K562 (cell line): ENCODE measurements at regions not wholly inside any gene's neighbourhood (a gene's known extent, or its start where the extent isn't known, plus 50 kb on each side); places are given as distances from the start of the nearest gene placed in this dataset.

Experiments
- ATAC-seq: fragments of 200-7000 bp; cut with Tn5 transposase; 3 replicates; pipeline ENCODE4 v1.9.1; 2020; ENCODE audit warnings: moderate library complexity
- BruUV-seq: library from RNA; stranded (reverse); fragments of 400-500 nt; replicated peaks from 2 replicates; lab custom pipeline; 2021; lab: Mats Ljungman, UMichigan
- CTCF ChIA-PET: fragments of 300-600 bp; formaldehyde crosslinking; extraction: SDS; loops from one replicate; lab custom pipeline; 2021; ENCODE audit warnings: low intra/inter-chr PET ratio; lab: Yijun Ruan, JAX
- POLR2A ChIA-PET: fragments of 300-600, 350-650 bp; sonication (Branson Sonifier 250); formaldehyde crosslinking; extraction: SDS; loops from one replicate; lab custom pipeline; 2021; ENCODE audit warnings: antibody characterized with exemption, inconsistent platforms; lab: Yijun Ruan, JAX
- DNase-seq, 4 experiments: peaks; one replicate each; pipeline versions ENCODE4 v3.0.0 to v3.0.0-alpha.2; 2011 to 2018; ENCODE audit warnings: low spot score in 3 of 4, mixed read lengths in 3 of 4; ENCODE audit errors: extremely low read depth in 1 of 4
- FAIRE-seq: peaks from 2 replicates; lab custom pipeline; 2011; peaks lifted over from hg19 to GRCh38; lab: Jason Lieb, UNC
- H2AFZ ChIP-seq: 2 replicates; pipeline ENCODE4 v1.6.0; 2011; ENCODE audit warnings: low read depth, low read length, control low read depth, inconsistent platforms
- H3K27ac ChIP-seq: fragments of 200-600 bp; 3 replicates; pipeline ENCODE4 v1.8.0; 2011; ENCODE audit warnings: low read depth, mild to moderate bottlenecking, control low read depth, inconsistent platforms, low read length, moderate library complexity, mixed read lengths; ENCODE audit errors: extremely low read depth
- H3K27me3 ChIP-seq, 2 experiments: fragments of 300-600 bp in 1 of 2; 2 replicates in 1 of 2; 3 replicates in 1 of 2; pipeline versions ENCODE4 v1.6.0 to v1.8.0; 2011; ENCODE audit warnings: inconsistent platforms in 2 of 2, low read length in 2 of 2, mild to moderate bottlenecking in 1 of 2, mixed read lengths in 1 of 2, moderate library complexity in 1 of 2; ENCODE audit not compliant: control insufficient read depth in 2 of 2, insufficient read depth in 2 of 2
- H3K36me3 ChIP-seq: fragments of 300-600 bp; 3 replicates; pipeline ENCODE4 v1.8.0; 2011; ENCODE audit warnings: mild to moderate bottlenecking, low read length, inconsistent platforms; ENCODE audit not compliant: control insufficient read depth, insufficient read depth
- H3K4me1 ChIP-seq, 2 experiments: fragments of 200-600 bp in 1 of 2; replicated peaks in 1 of 2; 2 replicates in 1 of 2; 3 replicates in 1 of 2; pipeline versions ENCODE4 v1.5.1 to v1.8.0; 2011; ENCODE audit warnings: inconsistent platforms in 2 of 2, low read length in 2 of 2, mild to moderate bottlenecking in 1 of 2, mixed read lengths in 1 of 2, moderate library complexity in 1 of 2; ENCODE audit not compliant: control insufficient read depth in 2 of 2, insufficient read depth in 2 of 2
- H3K4me2 ChIP-seq: 2 replicates; pipeline ENCODE4 v1.6.1; 2011; ENCODE audit warnings: low read length, control low read depth, inconsistent platforms, mixed read lengths; ENCODE audit not compliant: insufficient read depth
- H3K4me3 ChIP-seq: fragments of 200-600 bp; sonication (generic), shearing (Covaris generic); 2 replicates; pipeline ENCODE4 v1.5.1; 2016; ENCODE audit warnings: control low read depth, inconsistent platforms
- H3K79me2 ChIP-seq: fragments of 200-600 bp; 3 replicates; pipeline ENCODE4 v1.8.0; 2011; ENCODE audit warnings: low read length, inconsistent platforms; ENCODE audit not compliant: control insufficient read depth, insufficient read depth
- H3K9ac ChIP-seq, 2 experiments: 2 replicates each; pipeline versions ENCODE4 v1.6.0 to v1.6.1; 2011; ENCODE audit warnings: low read depth in 2 of 2, low read length in 2 of 2, control low read depth in 1 of 2, inconsistent platforms in 1 of 2, mild to moderate bottlenecking in 1 of 2, mixed read lengths in 1 of 2; ENCODE audit not compliant: insufficient read depth in 1 of 2
- H3K9me1 ChIP-seq: one replicate; pipeline ENCODE4 v1.6.0; 2011; ENCODE audit warnings: inconsistent platforms, mild to moderate bottlenecking, low read length, moderate library complexity; ENCODE audit not compliant: control insufficient read depth, insufficient read depth
- H3K9me3 ChIP-seq: replicated peaks from 2 replicates; pipeline ENCODE4 v1.5.1; 2011; ENCODE audit warnings: low read depth, low read length, inconsistent platforms; ENCODE audit not compliant: control insufficient read depth, insufficient read depth
- H4K20me1 ChIP-seq: replicated peaks from 2 replicates; pipeline ENCODE4 v1.6.1; 2011; ENCODE audit warnings: low read length, inconsistent platforms, mixed read lengths; ENCODE audit not compliant: control insufficient read depth, insufficient read depth
- CAMTA2 ChIP-seq: fragments of 250-450 bp; sonication (Bioruptor Pico); conservative IDR thresholded peaks from 2 replicates; pipeline ENCODE4 v1.5.1; 2022
- CBFA2T3 ChIP-seq: fragments of 450-650 bp; IDR thresholded peaks from 2 replicates; pipeline ENCODE4 v1.6.1; 2017
- GMEB1 ChIP-seq: fragments of 250-450 bp; sonication (Bioruptor Pico); IDR thresholded peaks from 2 replicates; pipeline ENCODE4 v1.4.0; 2020; ENCODE audit warnings: mild to moderate bottlenecking
- HINFP ChIP-seq: fragments of 450-650 bp; conservative IDR thresholded peaks from 2 replicates; pipeline ENCODE4 v1.6.1; 2016; ENCODE audit warnings: missing genetic modification characterization, low read depth, mild to moderate bottlenecking, control low read depth, missing compliant biosample characterization
- PHB ChIP-seq: fragments of 250-450 bp; sonication (Bioruptor Pico); IDR thresholded peaks from 2 replicates; pipeline ENCODE4 v1.5.0; 2021
- SFPQ ChIP-seq: fragments of 200-400 bp; formaldehyde crosslinking; IDR thresholded peaks from 2 replicates; pipeline ENCODE4 v1.6.1; 2017; ENCODE audit warnings: mild to moderate bottlenecking, low read depth, low read length, moderate library complexity
- SRSF3 ChIP-seq: fragments of 200-400 bp; formaldehyde crosslinking; IDR thresholded peaks from 2 replicates; pipeline ENCODE4 v1.6.1; 2016; ENCODE audit warnings: mild to moderate bottlenecking, low read length, moderate library complexity; ENCODE audit not compliant: insufficient read depth
- TEAD4 ChIP-seq, 2 experiments: sonication (generic) in 1 of 2; formaldehyde crosslinking in 1 of 2; IDR thresholded peaks; 2 replicates each; pipeline versions ENCODE4 v1.6.1 to v1.8.0; 2012 to 2022; ENCODE audit warnings: borderline replicate concordance in 1 of 2, inconsistent platforms in 1 of 2, low read length in 1 of 2, mild to moderate bottlenecking in 1 of 2, missing genetic modification reagents in 1 of 2
- ZBTB11 ChIP-seq, 3 experiments: fragments of 200-800 bp in 1 of 3; fragments of 250-450 bp in 1 of 3; fragments of 450-650 bp in 1 of 3; sonication (Bioruptor Pico) in 1 of 3; sonication (Bioruptor generic) in 1 of 3; formaldehyde crosslinking in 1 of 3; IDR thresholded peaks; 2 replicates each; pipeline versions ENCODE4 v1.6.1 to v1.8.0; 2016 to 2022; ENCODE audit warnings: mild to moderate bottlenecking in 2 of 3, missing genetic modification characterization in 2 of 3, missing compliant biosample characterization in 1 of 3, moderate library complexity in 1 of 3
- ZNF316 ChIP-seq: fragments of 450-650 bp; IDR thresholded peaks from 2 replicates; pipeline ENCODE4 v1.6.1; 2016
- ZNF766 ChIP-seq: fragments of 200-800 bp; sonication (Bioruptor generic); conservative IDR thresholded peaks from 2 replicates; pipeline ENCODE4 v1.6.1; 2016; ENCODE audit warnings: missing genetic modification characterization, missing compliant biosample characterization
- WGBS: fragments of 100-300 bp; shearing (Covaris generic); methylation state at CpG from one replicate; pipeline ENCODE4 v1.1.6; 2016; ENCODE audit warnings: low coverage, mixed read lengths; ENCODE audit not compliant: insufficient coverage; ENCODE audit errors: missing lambda C conversion rate; 5-methylcytosine and 5-hydroxymethylcytosine counted together
- in situ Hi-C: fragments of 300-500 bp; cut with MboI; formaldehyde crosslinking; loops from 4 replicates; pipeline ENCODE4 v1.15.0; 2018; ENCODE audit warnings: inconsistent platforms, mixed read lengths
- intact Hi-C: fragments of 100-400 bp; cut with micrococcal nuclease; formaldehyde crosslinking; loops from 2 replicates; pipeline ENCODE4 v1.14.2; 2022

GRCh38 chr4:34935739-34936138, 1308.6 kb downstream of the ARAP2 start:
- no peaks in the 10 kb centered on the region for H3K9me3 ChIP-seq
- ATAC-seq (no peak), DNase-seq (no peak), FAIRE-seq (no peak)
- no peaks in the 10 kb centered on the region for H3K79me2 ChIP-seq
- H3K9me1 ChIP-seq: no peaks in the 10 kb centered on the region
- ChIA-PET CTCF (no interaction called here), POLR2A (no interaction called here)
- intact Hi-C loops (no loop called here), in situ Hi-C loops (no loop called here)
- BruUV-seq: no TSS peak
- WGBS: 0% methylated on average over 1 of the region's 1 CpG
- no peak overlapping the region for H3K4me3 ChIP-seq
- H3K36me3 ChIP-seq: no peaks in the 10 kb centered on the region
- no peaks in the 10 kb centered on the region for H3K27me3 ChIP-seq
- no peak overlapping the region for H3K4me2 ChIP-seq
- no peaks in the 10 kb centered on the region for H3K4me1 ChIP-seq
- H4K20me1 ChIP-seq: no peaks in the 10 kb centered on the region
- H2AFZ ChIP-seq: no peak overlapping the region
- no peak overlapping the region for H3K27ac ChIP-seq
- H3K9ac ChIP-seq: no peak overlapping the region
- TF ChIP-seq ZBTB11 (CRISPR knock-in tag; IDR thresholded peaks at IDR 0.05) (no peak), CBFA2T3 (no peak), PHB (no peak), CAMTA2 (no peak), SRSF3 (no peak), HINFP (no peak), ZNF316 (no peak), TEAD4 (IDR thresholded peaks at IDR 0.05; ENCODE audit: low read length) (no peak), TEAD4 (CRISPR knock-in tag; IDR thresholded peaks at IDR 0.05; ENCODE audit: borderline replicate concordance) (no peak), SFPQ (no peak), ZNF766 (CRISPR knock-in tag) (no peak), GMEB1 (CRISPR knock-in tag) (no peak)
